WTC11 (cell line): ENCODE measurements at regions not wholly inside any gene's neighbourhood (a gene's known extent, or its start where the extent isn't known, plus 50 kb on each side); places are given as distances from the start of the nearest gene placed in this dataset.

Experiments
- ATAC-seq: fragments of 200-7000 bp; cut with Tn5 transposase; 2 replicates; pipeline ENCODE4 v1.10.0; 2021; ENCODE audit warnings: mild to moderate bottlenecking, moderate library complexity
- CTCF ChIA-PET: fragments of 300-600 bp; sonication (Branson Sonifier 250); formaldehyde crosslinking; loops from one replicate; lab custom pipeline; 2021; ENCODE audit warnings: antibody characterized with exemption; lab: Charles Lee
- POLR2A ChIA-PET: fragments of 350-600 bp; sonication (Branson Sonifier 250); formaldehyde crosslinking; loops from one replicate; lab custom pipeline; 2021; ENCODE audit warnings: antibody characterized with exemption; lab: Charles Lee
- DNase-seq: peaks from one replicate; pipeline ENCODE4 v3.0.0; 2021; ENCODE audit warnings: low spot score
- H3K27ac Mint-ChIP-seq: 2 replicates; pipeline ENCODE4 v1.8.0; 2021; ENCODE audit warnings: mixed read lengths
- H3K27me3 Mint-ChIP-seq: 2 replicates; pipeline ENCODE4 v1.8.0; 2021; ENCODE audit warnings: low read depth, mild to moderate bottlenecking, moderate library complexity, mixed read lengths
- H3K36me3 Mint-ChIP-seq: 2 replicates; pipeline ENCODE4 v1.8.0; 2021; ENCODE audit warnings: mixed read lengths
- H3K4me1 Mint-ChIP-seq: 2 replicates; pipeline ENCODE4 v1.8.0; 2022; ENCODE audit warnings: mixed read lengths
- H3K4me3 Mint-ChIP-seq: 2 replicates; pipeline ENCODE4 v1.8.0; 2021; ENCODE audit warnings: mild to moderate bottlenecking, moderate library complexity, mixed read lengths
- H3K9me3 Mint-ChIP-seq: 2 replicates; pipeline ENCODE4 v1.8.0; 2021; ENCODE audit warnings: mixed read lengths
- ATF1 ChIP-seq: sonication (generic); formaldehyde crosslinking; IDR thresholded peaks from 2 replicates; pipeline ENCODE4 v1.8.1; 2023; ENCODE audit warnings: mild to moderate bottlenecking, moderate library complexity, missing genetic modification reagents
- CBFB ChIP-seq: sonication (generic); formaldehyde crosslinking; IDR thresholded peaks from 2 replicates; pipeline ENCODE4 v1.8.1; 2022; ENCODE audit warnings: mild to moderate bottlenecking, low read depth, missing genetic modification reagents
- CDX4 ChIP-seq: fragments of 250-450 bp; sonication (Bioruptor Pico); IDR thresholded peaks from 2 replicates; pipeline ENCODE4 v1.9.0; 2021; ENCODE audit warnings: moderate library complexity, mild to moderate bottlenecking, inconsistent platforms, borderline replicate concordance
- CREM ChIP-seq: sonication (generic); formaldehyde crosslinking; IDR thresholded peaks from 2 replicates; pipeline ENCODE4 v1.8.1; 2022; ENCODE audit warnings: mild to moderate bottlenecking, missing genetic modification reagents, moderate library complexity
- ERG ChIP-seq: fragments of 250-450 bp; sonication (Bioruptor Pico); IDR thresholded peaks from 2 replicates; pipeline ENCODE4 v1.8.0; 2021; ENCODE audit warnings: mild to moderate bottlenecking
- ETV6 ChIP-seq: sonication (generic); formaldehyde crosslinking; IDR thresholded peaks from 2 replicates; pipeline ENCODE4 v1.8.1; 2022; ENCODE audit warnings: mild to moderate bottlenecking, missing genetic modification reagents
- FOXJ3 ChIP-seq: sonication (generic); formaldehyde crosslinking; IDR thresholded peaks from 2 replicates; pipeline ENCODE4 v1.9.0; 2021; ENCODE audit warnings: missing genetic modification reagents, mild to moderate bottlenecking, borderline replicate concordance
- FOXP1 ChIP-seq: sonication (generic); formaldehyde crosslinking; IDR thresholded peaks from 2 replicates; pipeline ENCODE4 v1.8.0; 2022; ENCODE audit warnings: missing genetic modification reagents, mild to moderate bottlenecking, moderate library complexity, borderline replicate concordance
- GABPB1 ChIP-seq: sonication (generic); formaldehyde crosslinking; IDR thresholded peaks from 2 replicates; pipeline ENCODE4 v1.8.1; 2023; ENCODE audit warnings: mild to moderate bottlenecking, missing genetic modification reagents
- GRHL2 ChIP-seq: fragments of 250-450 bp; sonication (Bioruptor Pico); IDR thresholded peaks from 2 replicates; pipeline ENCODE4 v1.8.0; 2022; ENCODE audit warnings: mild to moderate bottlenecking, moderate library complexity; ENCODE audit not compliant: insufficient replicate concordance, severe bottlenecking
- GTF2I ChIP-seq: fragments of 250-450 bp; sonication (Bioruptor Pico); conservative IDR thresholded peaks from 2 replicates; pipeline ENCODE4 v1.4.0; 2021; ENCODE audit warnings: mild to moderate bottlenecking
- IRF2 ChIP-seq: sonication (generic); formaldehyde crosslinking; IDR thresholded peaks from 2 replicates; pipeline ENCODE4 v1.8.0; 2022; ENCODE audit warnings: low read depth, missing genetic modification reagents, borderline replicate concordance
- JAZF1 ChIP-seq: fragments of 250-450 bp; sonication (Bioruptor Pico); IDR thresholded peaks from 2 replicates; pipeline ENCODE4 v1.9.0; 2021; ENCODE audit warnings: moderate library complexity, mild to moderate bottlenecking, inconsistent platforms
- NFE2L1 ChIP-seq: sonication (generic); formaldehyde crosslinking; IDR thresholded peaks from 2 replicates; pipeline ENCODE4 v1.8.1; 2023; ENCODE audit warnings: missing genetic modification reagents
- PRDM15 ChIP-seq: sonication (generic); formaldehyde crosslinking; IDR thresholded peaks from 2 replicates; pipeline ENCODE4 v1.8.0; 2022; ENCODE audit warnings: missing genetic modification reagents
- SOX15 ChIP-seq: fragments of 250-450 bp; sonication (Bioruptor Pico); IDR thresholded peaks from 2 replicates; pipeline ENCODE4 v1.9.0; 2021; ENCODE audit warnings: mild to moderate bottlenecking
- TEAD4 ChIP-seq: sonication (generic); formaldehyde crosslinking; IDR thresholded peaks from 2 replicates; pipeline ENCODE4 v1.8.0; 2022; ENCODE audit warnings: mild to moderate bottlenecking, missing genetic modification reagents
- TP53 ChIP-seq: sonication (generic); formaldehyde crosslinking; IDR thresholded peaks from 2 replicates; pipeline ENCODE4 v1.8.1; 2023; ENCODE audit warnings: mild to moderate bottlenecking, missing genetic modification reagents
- USF2 ChIP-seq: sonication (generic); formaldehyde crosslinking; IDR thresholded peaks from 2 replicates; pipeline ENCODE4 v1.8.1; 2023; ENCODE audit warnings: mild to moderate bottlenecking, missing genetic modification reagents, moderate library complexity
- ZNF396 ChIP-seq: fragments of 250-450 bp; sonication (Bioruptor Pico); IDR thresholded peaks from 2 replicates; pipeline ENCODE4 v1.8.0; 2021; ENCODE audit warnings: mild to moderate bottlenecking, moderate library complexity, borderline replicate concordance
- TF ChIP-seq, protein P1 (sequence below): sonication (generic); formaldehyde crosslinking; IDR thresholded peaks from 2 replicates; pipeline ENCODE4 v1.8.0; 2022; ENCODE audit warnings: mild to moderate bottlenecking, missing genetic modification reagents
- TF ChIP-seq, protein P2 (sequence below): sonication (generic); formaldehyde crosslinking; IDR thresholded peaks from 2 replicates; pipeline ENCODE4 v1.8.1; 2023; ENCODE audit warnings: mild to moderate bottlenecking, missing genetic modification reagents
- TF ChIP-seq, protein P3 (sequence below): fragments of 250-450 bp; sonication (Bioruptor Pico); IDR thresholded peaks from 2 replicates; pipeline ENCODE4 v1.9.0; 2021; ENCODE audit warnings: mild to moderate bottlenecking, borderline replicate concordance
- TF ChIP-seq, protein P4 (sequence below): sonication (generic); formaldehyde crosslinking; IDR thresholded peaks from 2 replicates; pipeline ENCODE4 v1.8.1; 2022; ENCODE audit warnings: missing genetic modification reagents, borderline replicate concordance

GRCh38 chr18:40985436-40985835 lies 969.6 kb upstream of the PIK3C3 start (continued):
- TF ChIP-seq, protein P1, sequence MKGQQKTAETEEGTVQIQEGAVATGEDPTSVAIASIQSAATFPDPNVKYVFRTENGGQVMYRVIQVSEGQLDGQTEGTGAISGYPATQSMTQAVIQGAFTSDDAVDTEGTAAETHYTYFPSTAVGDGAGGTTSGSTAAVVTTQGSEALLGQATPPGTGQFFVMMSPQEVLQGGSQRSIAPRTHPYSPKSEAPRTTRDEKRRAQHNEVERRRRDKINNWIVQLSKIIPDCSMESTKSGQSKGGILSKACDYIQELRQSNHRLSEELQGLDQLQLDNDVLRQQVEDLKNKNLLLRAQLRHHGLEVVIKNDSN (CRISPR knock-in tag): no peak
- TF ChIP-seq TEAD4: no peak
- no peak for TF ChIP-seq IRF2
- TF ChIP-seq TP53: no peak
- no peak for TF ChIP-seq JAZF1 (CRISPR knock-in tag)
- no peak for TF ChIP-seq PRDM15 (CRISPR knock-in tag)
- TF ChIP-seq, all 79 proteins: peak for 0

DNA sequence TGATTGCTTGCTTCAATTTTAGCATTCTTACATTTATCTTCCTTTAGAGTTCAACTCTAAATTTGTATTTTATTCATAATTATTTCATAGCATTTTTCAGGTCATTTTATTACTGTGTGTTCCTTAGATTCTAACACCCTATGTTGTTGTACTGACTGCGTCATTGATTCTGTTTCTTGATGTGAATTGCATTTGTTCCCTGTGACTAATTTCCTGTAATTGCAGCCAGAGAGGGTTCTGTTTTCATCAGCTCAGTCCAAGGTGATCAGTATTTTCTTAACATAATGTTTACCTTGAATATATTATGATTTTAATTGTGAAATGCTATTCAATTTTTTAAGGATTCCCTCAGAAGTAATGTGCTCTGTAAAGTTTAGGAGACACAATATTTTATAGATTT lies 970.2 kb upstream of the PIK3C3 start:
- H3K9me3 Mint-ChIP-seq: no peaks in the 10 kb centered on the region
- ATAC-seq (no peak), DNase-seq (no peak)
- ChIA-PET POLR2A (no interaction called here), CTCF (no interaction called here)
- no peak overlapping the region for H3K27ac Mint-ChIP-seq
- no peaks in the 10 kb centered on the region for H3K27me3 Mint-ChIP-seq
- peaks cover 6% of the 10 kb centered on the region for H3K4me1 Mint-ChIP-seq
- H3K4me3 Mint-ChIP-seq: no peak overlapping the region
- no peaks in the 10 kb centered on the region for H3K36me3 Mint-ChIP-seq
- TF ChIP-seq USF2 (CRISPR knock-in tag) (no peak), GABPB1 (CRISPR knock-in tag) (no peak), ATF1 (CRISPR knock-in tag) (no peak), ETV6 (CRISPR knock-in tag) (no peak), SOX15 (no peak), GTF2I (CRISPR knock-in tag) (no peak), NFE2L1 (CRISPR knock-in tag) (no peak), ZNF396 (no peak), CDX4 (no peak), GRHL2 (no peak), ERG (CRISPR knock-in tag) (no peak), FOXP1 (CRISPR knock-in tag) (no peak), FOXJ3 (CRISPR knock-in tag) (no peak), CREM (CRISPR knock-in tag) (no peak), CBFB (CRISPR knock-in tag) (no peak)
- TF ChIP-seq, protein P2, sequence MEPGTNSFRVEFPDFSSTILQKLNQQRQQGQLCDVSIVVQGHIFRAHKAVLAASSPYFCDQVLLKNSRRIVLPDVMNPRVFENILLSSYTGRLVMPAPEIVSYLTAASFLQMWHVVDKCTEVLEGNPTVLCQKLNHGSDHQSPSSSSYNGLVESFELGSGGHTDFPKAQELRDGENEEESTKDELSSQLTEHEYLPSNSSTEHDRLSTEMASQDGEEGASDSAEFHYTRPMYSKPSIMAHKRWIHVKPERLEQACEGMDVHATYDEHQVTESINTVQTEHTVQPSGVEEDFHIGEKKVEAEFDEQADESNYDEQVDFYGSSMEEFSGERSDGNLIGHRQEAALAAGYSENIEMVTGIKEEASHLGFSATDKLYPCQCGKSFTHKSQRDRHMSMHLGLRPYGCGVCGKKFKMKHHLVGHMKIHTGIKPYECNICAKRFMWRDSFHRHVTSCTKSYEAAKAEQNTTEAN: no peak
- TF ChIP-seq, protein P3, sequence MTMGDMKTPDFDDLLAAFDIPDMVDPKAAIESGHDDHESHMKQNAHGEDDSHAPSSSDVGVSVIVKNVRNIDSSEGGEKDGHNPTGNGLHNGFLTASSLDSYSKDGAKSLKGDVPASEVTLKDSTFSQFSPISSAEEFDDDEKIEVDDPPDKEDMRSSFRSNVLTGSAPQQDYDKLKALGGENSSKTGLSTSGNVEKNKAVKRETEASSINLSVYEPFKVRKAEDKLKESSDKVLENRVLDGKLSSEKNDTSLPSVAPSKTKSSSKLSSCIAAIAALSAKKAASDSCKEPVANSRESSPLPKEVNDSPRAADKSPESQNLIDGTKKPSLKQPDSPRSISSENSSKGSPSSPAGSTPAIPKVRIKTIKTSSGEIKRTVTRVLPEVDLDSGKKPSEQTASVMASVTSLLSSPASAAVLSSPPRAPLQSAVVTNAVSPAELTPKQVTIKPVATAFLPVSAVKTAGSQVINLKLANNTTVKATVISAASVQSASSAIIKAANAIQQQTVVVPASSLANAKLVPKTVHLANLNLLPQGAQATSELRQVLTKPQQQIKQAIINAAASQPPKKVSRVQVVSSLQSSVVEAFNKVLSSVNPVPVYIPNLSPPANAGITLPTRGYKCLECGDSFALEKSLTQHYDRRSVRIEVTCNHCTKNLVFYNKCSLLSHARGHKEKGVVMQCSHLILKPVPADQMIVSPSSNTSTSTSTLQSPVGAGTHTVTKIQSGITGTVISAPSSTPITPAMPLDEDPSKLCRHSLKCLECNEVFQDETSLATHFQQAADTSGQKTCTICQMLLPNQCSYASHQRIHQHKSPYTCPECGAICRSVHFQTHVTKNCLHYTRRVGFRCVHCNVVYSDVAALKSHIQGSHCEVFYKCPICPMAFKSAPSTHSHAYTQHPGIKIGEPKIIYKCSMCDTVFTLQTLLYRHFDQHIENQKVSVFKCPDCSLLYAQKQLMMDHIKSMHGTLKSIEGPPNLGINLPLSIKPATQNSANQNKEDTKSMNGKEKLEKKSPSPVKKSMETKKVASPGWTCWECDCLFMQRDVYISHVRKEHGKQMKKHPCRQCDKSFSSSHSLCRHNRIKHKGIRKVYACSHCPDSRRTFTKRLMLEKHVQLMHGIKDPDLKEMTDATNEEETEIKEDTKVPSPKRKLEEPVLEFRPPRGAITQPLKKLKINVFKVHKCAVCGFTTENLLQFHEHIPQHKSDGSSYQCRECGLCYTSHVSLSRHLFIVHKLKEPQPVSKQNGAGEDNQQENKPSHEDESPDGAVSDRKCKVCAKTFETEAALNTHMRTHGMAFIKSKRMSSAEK (CRISPR knock-in tag): no peak
- TF ChIP-seq, protein P4, sequence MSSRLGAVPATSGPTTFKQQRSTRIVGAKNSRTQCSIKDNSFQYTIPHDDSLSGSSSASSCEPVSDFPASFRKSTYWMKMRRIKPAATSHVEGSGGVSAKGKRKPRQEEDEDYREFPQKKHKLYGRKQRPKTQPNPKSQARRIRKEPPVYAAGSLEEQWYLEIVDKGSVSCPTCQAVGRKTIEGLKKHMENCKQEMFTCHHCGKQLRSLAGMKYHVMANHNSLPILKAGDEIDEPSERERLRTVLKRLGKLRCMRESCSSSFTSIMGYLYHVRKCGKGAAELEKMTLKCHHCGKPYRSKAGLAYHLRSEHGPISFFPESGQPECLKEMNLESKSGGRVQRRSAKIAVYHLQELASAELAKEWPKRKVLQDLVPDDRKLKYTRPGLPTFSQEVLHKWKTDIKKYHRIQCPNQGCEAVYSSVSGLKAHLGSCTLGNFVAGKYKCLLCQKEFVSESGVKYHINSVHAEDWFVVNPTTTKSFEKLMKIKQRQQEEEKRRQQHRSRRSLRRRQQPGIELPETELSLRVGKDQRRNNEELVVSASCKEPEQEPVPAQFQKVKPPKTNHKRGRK (CRISPR knock-in tag): no peak
